GM21786 (cell line): ENCODE measurements at regions not wholly inside any gene's neighbourhood (a gene's known extent, or its start where the extent isn't known, plus 50 kb on each side); places are given as distances from the start of the nearest gene placed in this dataset.
"Not testable (repeated sequence)": the region's sequence is repeated elsewhere in the genome, so short reads cannot be mapped to it uniquely, and the experiment has no call there.

ENCODE experiments used
- ATAC-seq: cut with Tn5 transposase; IDR thresholded peaks from one replicate; pipeline ENCODE4 v1.9.1; 2021; ENCODE audit not compliant: unreplicated experiment

DNA sequence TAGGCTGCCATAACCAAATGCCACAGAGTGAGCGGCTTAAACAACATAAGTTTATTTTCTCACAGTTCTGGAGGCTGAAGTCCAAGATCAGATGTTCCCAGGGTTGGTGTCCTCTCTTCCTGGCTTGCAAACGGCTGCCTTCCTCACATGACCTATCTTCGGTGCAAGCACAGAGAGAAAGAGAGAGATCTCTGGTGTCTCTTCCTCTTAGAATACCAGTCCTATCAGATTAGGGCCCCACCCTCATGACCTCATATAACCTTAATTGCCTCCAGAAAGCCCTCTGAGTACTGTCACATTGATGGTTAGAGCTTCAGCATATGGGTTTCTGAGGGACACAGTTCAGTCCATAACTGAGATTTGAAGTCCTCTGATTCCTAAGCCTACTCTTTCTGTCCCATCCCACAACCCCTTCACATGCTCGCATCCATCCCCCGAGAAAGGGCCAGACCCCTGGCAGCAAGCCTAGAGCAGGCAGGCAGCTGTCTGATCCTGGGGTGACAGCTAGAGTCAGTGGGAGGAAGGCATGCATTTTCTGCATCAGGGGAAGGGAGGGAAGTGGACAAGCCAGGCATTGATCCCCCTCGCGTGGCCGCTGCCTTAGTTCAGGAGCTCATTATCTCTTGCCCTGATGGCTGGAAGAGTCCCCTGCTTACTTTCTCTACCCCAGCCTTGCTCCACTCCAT lies 114.1 kb downstream of the FAR1 start:
- ATAC-seq = no peak

DNA sequence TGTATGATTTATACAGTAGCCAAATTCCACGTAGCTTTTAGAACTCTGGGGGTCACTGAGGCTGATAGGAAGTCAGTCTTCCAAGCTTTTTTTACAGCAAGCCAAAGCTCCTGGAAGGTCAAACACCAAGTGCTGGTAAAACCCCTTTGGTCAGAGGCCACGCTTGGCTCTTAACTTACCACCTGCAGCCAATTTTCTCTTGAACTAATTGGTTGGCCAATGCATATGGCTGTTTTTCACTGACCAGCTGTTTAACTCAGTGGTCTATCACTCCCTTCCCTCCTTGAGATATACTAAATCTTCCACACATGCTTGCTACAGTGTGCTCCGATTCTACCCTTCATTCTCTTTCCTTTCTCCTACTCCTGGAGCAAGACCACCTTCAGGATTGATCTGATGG lies 116.0 kb downstream of the FAR1 start:
- no peak for ATAC-seq

DNA sequence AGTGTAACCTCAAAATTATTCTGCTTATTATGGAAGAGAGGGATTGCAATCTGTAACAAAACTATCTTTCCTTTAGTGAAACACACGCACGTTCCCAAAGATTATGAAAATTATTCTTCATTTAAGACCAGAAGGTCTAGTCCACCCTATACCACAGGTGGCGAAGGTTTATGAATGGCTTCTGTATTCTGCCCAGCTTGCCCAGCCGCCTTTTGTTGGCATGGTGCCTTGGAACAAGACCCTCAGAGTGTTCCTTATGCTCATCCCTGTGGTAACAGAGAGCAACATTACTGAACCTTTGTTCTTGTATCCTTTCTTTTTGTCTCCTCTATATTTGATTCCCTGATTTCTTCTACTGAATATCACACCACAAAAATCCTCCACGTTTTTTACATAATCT lies 116.4 kb downstream of the FAR1 start:
- ATAC-seq = no peak

DNA sequence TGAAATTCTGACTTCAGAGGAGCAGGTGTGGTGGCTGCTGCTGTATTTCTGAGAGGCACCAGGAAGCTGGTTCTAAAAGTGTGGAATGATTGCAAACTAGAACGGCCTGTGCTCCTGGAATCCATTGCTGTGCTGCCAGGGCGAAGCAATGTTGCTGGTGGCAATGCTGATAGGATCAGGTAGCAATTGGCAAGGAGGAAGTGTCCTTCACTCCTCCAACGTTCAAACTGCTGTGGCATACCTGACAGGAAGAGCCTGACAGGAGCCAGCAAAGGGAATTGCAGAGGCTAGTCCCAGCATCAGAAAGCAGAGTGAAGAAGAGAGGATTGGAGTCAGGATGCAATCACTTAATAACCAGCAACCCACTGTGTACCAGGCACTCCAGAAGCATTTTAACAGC lies 118.2 kb downstream of the FAR1 start:
- ATAC-seq = no peak

DNA sequence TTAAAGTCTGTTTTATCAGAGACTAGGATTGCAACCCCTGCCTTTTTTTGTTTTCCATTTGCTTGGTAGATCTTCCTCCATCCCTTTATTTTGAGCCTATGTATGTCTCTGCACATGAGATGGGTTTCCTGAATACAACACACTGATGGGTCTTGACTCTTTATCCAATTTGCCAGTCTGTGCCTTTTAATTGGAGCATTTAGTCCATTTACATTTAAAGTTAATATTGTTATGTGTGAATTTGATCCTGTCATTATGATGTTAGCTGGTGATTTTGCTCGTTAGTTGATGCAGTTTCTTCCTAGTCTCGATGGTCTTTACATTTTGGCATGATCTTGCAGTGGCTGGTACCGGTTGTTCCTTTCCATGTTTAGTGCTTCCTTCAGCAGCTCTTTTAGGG lies 129.1 kb downstream of the FAR1 start:
- not testable (repeated sequence) for ATAC-seq

DNA sequence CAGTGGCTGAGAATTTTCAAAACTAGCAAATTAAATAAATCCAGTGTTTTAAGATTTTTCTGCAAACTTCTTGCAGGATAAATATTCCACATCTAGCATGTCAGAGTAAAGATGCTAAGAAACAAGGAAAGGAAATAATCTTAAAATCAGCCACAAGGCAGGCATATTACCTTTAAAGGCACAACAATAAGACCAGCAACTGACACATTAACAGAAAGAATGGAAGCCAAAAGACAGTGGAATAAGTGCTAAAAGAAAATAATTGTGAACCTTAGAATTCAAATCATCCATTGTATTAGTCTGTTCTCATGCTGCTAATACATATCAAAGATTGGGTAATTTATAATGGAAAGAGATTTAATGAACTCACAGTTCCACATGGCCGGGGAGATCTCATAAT lies 132.4 kb downstream of the FAR1 start:
- ATAC-seq = no peak

DNA sequence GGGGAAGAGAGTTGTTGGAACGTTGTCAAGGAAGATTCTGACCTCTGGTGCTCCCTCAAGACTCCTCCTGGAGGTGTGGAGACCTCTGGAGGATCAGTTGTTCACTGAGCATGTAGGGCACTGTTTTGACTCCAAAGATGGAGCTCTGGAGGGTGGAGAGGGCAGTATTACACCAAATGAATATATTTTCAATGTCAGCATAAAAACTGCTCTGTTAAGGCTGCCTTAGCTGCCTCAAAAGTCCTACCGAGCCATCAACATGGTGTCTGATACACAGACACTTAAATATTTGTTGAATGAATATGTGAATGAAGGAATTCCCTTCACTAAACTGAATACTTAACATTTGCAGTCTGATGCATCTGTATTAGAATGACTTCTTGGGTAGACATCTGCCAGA lies 144.2 kb upstream of the SPON1 start:
- ATAC-seq = no peak

DNA sequence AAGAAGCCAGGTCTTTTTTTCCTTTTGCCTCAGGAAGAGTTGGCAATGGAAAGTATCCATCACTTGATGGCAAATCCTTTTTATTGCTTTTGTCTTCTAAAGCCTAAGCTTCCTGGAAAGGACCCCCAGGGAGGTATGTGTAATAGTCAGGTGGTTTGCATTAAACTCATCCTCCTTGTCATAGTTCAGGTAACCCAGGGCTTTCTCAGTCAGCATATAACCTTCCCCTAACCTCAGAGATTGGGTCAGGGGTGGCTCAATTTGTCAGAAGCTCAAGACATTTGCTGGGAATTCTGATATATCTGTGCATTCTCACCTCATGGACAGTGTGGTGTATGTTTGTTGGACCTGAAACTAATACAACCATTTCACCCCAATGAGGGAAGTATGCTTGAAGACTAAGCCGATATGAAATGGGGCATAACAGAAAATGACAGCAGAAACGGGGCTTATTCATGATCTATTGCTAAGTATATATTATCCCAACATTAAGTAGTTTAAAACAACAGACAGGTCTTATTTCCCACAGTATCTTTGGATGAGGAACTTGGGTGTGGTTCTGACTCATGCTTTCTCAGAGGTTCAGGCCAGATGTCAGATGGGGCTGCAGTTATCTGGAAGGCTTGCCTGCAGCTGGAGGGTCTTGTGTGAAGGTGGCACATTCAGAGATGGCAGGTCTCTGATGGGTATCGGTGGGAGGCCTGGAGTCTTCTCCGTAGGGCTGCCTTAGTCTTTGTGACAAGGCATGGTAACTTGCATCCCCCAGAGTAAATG lies 135.8 kb upstream of the SPON1 start:
- no peak for ATAC-seq

DNA sequence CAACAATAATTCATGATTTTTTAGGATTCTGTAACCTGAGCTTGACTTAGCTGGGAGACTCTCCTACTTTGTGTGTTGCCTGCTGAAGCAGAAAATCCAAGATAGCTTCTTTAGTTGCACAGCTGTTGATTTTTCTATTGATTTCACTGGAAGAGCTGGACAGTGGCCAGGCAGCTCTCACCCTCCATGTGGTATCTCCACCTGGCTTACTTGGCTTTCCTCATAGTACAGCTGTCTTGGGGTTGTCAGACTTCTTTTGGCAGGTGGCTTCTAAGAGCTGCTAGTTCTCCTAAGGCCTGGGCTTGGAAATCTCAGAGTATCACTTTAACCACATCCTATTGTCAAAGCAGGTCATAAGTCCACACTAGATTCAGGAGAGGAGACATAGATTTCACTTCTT lies 130.8 kb upstream of the SPON1 start:
- no peak for ATAC-seq

DNA sequence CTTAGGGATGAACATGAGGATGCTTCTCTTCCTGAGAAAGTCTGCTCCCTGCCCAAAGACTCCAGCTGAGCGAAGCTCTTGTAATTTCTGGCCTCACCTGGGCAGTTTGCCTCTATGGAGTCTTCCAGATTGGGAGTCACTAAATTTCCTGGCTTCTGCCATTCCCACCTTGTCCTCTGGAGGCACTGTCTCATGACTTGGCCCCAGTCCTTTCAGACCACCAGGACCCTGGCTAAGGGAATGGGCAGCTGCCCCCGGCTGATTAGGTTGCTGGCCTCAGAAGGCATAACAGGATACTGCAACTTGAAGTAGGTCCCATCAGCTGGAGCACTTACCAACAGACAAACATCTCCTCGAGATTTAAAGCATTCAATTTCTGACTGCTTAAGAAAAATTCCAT lies 128.1 kb upstream of the SPON1 start:
- ATAC-seq = no peak

DNA sequence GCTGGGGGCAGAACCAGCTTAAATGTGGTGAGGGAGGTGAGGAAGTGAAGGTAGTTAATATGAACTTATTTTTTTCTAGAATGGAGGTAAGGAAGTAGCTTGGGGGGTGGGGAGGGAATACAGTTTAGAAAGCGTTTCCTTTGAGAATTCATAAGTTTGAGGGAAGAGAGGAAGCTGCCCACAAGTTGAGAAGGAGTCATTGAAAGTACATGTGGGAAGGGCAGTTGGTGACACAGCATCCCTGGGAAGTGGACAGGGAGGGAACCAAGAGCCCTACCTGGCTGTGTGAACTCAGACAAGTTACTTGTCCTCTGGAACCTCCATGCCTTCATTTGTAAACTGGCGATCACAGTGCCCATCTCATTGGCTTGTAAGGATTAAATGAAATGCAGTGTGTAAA lies 125.9 kb upstream of the SPON1 start:
- no peak for ATAC-seq

DNA sequence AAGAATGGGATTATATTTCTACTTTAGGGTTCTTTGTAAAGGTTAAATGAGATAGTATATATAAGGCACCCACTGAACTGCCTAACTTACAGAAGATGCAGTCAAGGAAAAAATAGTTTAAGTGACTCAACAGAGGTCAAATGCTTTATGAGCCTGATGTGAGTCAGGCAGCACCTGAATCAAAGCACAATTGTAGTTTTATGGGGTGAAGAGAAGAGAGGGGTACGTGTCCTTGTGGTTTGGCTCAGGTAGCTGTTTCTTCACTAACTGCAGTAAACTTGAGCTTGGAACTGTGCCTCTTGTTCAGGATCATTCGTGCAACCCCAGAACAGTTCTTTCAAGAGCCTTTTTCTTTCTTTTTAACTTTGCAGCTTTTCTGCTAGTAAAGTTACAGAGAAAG lies 125.2 kb upstream of the SPON1 start:
- no peak for ATAC-seq

DNA sequence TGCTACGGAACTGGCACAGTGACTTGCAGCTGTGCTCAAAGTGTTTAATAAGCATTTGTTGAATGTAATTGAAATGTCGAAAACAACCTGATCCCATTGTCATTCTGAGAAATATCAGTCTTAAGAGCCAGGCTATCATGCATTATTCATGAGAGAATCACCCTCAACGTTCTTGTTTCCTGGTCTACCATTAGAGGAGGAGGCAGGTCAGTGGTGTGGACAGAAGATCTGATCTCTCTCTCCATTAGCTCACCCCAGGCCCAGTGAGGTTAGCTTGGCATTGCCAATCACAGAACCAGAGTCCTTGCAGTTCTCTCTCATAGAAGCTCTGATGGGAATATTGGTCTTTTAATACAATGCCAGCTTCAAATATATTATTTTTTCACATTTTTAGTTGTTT lies 121.1 kb upstream of the SPON1 start:
- no peak for ATAC-seq

DNA sequence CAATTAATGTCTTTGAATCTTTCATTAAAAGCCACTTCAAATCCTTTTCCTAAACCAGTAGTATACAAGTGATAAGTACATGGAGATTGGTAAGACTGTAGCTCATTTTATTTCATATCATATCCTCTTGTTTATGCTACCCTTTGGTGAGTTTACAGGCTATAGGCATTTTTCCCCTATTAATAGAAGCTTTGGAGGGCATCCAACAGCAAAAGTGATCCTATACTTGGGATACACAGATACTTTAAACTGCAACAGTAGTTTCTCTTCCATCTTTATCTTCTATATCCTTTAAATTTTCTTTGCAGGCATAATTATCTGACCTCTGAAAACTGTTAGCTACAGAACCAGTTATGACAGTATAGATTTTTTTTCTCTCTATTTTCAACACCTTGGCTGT lies 114.5 kb upstream of the SPON1 start:
- ATAC-seq = no peak

DNA sequence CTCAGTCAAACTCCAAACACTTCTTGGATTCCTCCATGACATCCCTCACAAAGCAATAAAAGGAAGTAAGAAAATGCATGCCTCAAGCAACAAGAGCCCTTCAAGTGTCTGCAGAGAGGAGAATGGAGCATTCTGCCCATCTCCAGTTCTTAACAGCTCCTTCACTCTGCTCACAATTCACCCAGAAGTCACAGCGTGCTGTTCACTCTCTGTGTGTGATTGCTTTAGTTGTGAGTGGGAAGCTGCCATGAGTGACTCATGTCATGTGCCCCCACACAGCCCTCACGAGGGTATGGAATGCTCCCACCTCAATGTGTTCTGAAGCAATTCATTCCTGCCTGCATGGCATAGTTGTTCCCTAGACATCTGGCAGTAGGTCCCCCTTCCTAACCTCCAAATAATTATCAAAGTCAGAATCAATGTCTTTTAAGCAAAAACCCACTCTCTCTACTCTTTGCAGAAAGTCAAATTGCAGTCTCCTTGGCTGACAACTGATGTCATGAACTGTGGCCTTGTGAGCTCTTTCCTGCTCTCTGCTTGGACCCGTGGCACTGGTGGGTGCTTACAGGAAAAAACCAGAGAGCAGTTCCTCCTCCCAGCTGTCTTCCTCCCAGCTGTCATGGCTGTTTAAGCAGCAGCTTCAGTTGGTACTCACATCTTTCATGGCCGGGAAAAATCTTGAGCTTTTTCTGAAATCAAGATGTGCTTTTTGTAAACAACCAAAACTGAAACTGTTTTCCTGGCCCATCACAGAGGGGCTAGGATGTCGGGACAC lies 112.1 kb upstream of the SPON1 start:
- no peak for ATAC-seq

DNA sequence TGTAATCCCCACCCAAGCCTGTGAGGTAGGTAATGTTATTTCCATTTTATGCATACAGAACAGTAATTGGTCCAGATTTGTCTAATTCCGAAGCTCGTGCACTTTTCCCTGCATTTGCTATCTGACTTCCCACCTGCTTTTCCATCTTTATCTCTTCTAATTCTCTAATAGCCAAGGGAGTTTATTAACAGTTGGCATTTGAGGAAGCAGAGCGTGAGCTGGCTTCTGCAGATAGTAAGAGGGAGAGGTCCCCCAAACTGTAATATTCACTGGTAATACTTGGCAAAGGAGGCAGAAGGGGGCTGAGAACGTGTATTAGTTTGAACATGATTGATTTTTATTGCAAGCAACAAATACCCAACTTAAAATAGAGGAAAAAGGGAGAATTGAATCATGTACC lies 110.8 kb upstream of the SPON1 start:
- ATAC-seq = no peak

DNA sequence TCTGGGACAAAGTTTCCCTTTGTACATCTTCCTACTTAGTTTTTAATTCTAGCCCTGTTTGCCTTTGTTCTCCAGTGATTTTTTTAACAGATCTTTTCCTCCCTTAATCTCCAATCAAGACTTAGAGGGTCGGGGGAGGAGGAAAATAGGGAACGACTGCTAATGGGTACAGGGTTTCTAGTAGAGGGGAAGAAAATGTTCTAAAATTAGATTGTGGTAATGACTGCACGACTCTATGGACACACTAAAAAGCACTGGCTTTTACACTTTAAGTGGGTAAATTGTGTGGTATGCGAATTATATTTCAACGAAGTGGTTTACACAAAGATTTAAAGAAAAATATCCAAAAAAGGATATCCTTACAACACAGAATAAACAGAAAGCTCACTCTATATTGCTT lies 110.0 kb upstream of the SPON1 start:
- no peak for ATAC-seq

DNA sequence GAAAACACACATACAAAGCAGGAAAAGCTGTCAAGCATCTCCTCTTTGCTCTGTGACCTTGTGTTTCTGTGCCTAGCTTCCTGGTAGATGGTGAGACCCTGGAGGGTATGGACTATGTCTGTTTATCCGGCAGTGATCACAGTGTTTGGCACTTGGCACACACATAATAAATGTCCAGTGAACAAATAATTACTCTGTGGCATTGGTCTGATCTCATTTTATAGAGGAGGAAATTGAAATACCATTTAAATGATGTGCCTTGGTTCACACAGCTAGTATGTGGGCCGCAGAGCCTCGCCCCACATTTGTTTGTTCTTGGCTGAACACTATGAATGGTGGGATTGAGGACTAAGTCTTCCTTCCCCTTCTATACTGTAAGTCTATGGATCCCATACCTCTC lies 104.7 kb upstream of the SPON1 start:
- no peak for ATAC-seq

DNA sequence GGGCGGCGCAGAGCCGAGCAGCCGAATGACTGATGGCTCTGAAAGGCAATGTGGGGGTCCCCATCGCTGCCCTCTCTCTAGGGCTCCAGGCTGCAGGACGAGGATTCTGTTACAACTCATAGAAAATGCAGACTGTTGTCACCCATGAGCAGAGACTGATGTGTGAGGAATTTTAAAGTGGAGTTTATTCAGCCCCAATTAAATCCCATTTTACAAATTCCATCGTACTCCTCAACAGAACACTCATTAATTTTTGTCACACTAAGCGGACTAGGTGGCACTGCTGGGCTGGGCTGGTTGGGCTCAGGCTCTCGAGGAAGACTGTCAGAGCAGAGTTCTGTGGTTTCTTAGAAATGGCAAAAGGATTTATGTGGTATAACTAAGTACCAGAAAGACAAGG lies 102.6 kb upstream of the SPON1 start:
- no peak for ATAC-seq

DNA sequence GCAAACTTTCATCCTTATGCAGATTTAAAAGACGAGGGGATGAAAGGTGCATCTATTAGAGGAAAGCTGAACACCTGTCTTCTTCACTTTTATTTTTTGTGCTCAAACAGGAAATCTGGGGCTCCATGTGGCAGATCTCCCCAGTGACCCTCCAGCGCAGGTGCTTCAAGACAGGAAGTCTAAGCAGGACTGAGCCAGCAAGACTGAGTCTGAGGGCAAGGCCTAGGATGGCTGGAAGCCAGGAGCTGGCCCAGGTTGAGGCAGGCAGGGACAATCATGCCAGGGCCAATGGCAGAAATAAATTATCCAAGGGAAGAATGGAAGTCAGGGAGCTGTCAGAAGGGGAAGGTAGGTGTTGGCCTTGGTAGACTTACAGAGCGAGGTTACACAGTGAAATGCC lies 101.1 kb upstream of the SPON1 start:
- no peak for ATAC-seq

DNA sequence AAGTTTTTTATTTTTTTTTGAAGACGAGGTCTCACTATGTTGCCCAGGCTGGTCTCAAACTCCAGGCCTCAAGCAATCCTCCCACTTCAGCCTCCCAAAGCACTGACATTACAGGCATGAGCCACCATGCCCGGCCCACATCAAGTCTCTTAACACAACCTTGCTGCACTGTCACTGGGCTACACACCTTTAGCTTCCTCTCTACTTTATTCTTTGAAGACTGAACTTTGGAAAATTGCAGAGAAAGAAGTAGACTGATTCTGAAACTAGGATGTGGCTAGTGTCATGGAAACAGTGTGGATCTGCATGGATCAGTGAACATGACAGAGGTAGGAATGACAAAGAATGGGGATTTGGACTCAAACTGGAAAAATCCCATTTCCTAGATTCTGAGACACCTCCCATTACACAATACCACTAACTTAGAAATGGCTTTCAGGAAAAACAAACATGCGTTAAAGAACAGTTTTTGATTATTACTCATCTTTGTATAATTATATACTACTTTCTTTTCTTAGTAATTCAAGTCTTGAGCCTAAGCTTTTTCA lies 99.6 kb upstream of the SPON1 start:
- ATAC-seq = no peak
